ENCODE measurements at regions not wholly inside any gene's neighbourhood (a gene's known extent, or its start where the extent isn't known, plus 50 kb on each side); places are given as distances from the start of the nearest gene placed in this dataset.

- TF ChIP-seq CTCF (IDR thresholded peaks at IDR 0.05) (no peak), POLR2A (IDR thresholded peaks at IDR 0.05) (no peak), EP300 (IDR thresholded peaks at IDR 0.05) (no peak)
Observed at GRCh38 chr9:79268806-79269205, 303.0 kb upstream of the TLE4 start.
